Keratinocyte (primary cell): ENCODE measurements at regions not wholly inside any gene's neighbourhood (a gene's known extent, or its start where the extent isn't known, plus 50 kb on each side); places are given as distances from the start of the nearest gene placed in this dataset.

ENCODE experiments used
- CTCF ChIP-seq, 3 experiments: IDR thresholded peaks in 1 of 3; conservative IDR thresholded peaks in 1 of 3; optimal IDR thresholded peaks in 1 of 3; 2 replicates in 2 of 3; 3 replicates in 1 of 3; pipeline versions ENCODE3 to v1.5.1; 2011; ENCODE audit warnings: low read length in 3 of 3, mild to moderate bottlenecking in 3 of 3, moderate library complexity in 2 of 3, control low read depth in 1 of 3, inconsistent platforms in 1 of 3; ENCODE audit not compliant: insufficient read depth in 2 of 3; ENCODE audit errors: extremely low read depth in 1 of 3
- EZH2 ChIP-seq: IDR thresholded peaks from one replicate; pipeline ENCODE4 v1.6.1; 2012; ENCODE audit warnings: inconsistent platforms, mild to moderate bottlenecking, low read length, moderate library complexity

GRCh38 chr20:4490045-4490444 lies 196.2 kb upstream of the PRNP start:
- TF ChIP-seq CTCF (optimal IDR thresholded peaks at IDR 0.05 in 1 of 3, IDR thresholded peaks at IDR 0.05 in 1 of 3, conservative IDR thresholded peaks at IDR 0.05 in 1 of 3; ENCODE audit: extremely low read depth in 1 of 3, insufficient read depth in 2 of 3, low read length in 3 of 3) (no peak), EZH2 (no peak)
